ENCODE measurements at regions not wholly inside any gene's neighbourhood (a gene's known extent, or its start where the extent isn't known, plus 50 kb on each side); places are given as distances from the start of the nearest gene placed in this dataset.
A peak's percentile ranks its signal among the peaks of the same experiment; 100 is the strongest.
"Not testable (repeated sequence)": the region's sequence is repeated elsewhere in the genome, so short reads cannot be mapped to it uniquely, and the experiment has no call there.

GRCh38 chr1:233788687-233789086 lies 115.8 kb upstream of the SLC35F3 start:
- ATAC-seq = no peak
- DNase-seq (ENCODE audit: low spot score) = no peak

GRCh38 chr1:233790121-233790520 lies 114.4 kb upstream of the SLC35F3 start:
- DNase-seq (ENCODE audit: low spot score) (no peak), ATAC-seq (no peak)

- DNase-seq (ENCODE audit: low spot score) (no peak), ATAC-seq (peak; percentile 100)
Observed at GRCh38 chr1:233790662-233791371, 113.7 kb upstream of the SLC35F3 start.

GRCh38 chr1:233791372-233791703 lies 113.1 kb upstream of the SLC35F3 start:
- ATAC-seq (no peak), DNase-seq (ENCODE audit: low spot score) (no peak)

GRCh38 chr1:233791721-233792120 lies 112.8 kb upstream of the SLC35F3 start:
- ATAC-seq (no peak), DNase-seq (ENCODE audit: low spot score) (no peak)

GRCh38 chr1:233794863-233795262 lies 109.6 kb upstream of the SLC35F3 start:
- ATAC-seq = no peak
- no peak for DNase-seq (ENCODE audit: low spot score)

GRCh38 chr1:233796146-233796783 lies 108.2 kb upstream of the SLC35F3 start:
- DNase-seq (ENCODE audit: low spot score) = no peak
- no peak for ATAC-seq

- no peak for DNase-seq (ENCODE audit: low spot score)
- ATAC-seq = no peak
Observed at GRCh38 chr1:233802611-233803010, 101.9 kb upstream of the SLC35F3 start.

- DNase-seq (ENCODE audit: low spot score) (no peak), ATAC-seq (no peak)
Observed at GRCh38 chr1:233805786-233806185, 98.7 kb upstream of the SLC35F3 start.

- no peak for ATAC-seq
- DNase-seq (ENCODE audit: low spot score) = no peak
Observed at GRCh38 chr1:233815357-233815756, 89.1 kb upstream of the SLC35F3 start.

GRCh38 chr1:233815865-233816264 lies 88.6 kb upstream of the SLC35F3 start:
- no peak for ATAC-seq

GRCh38 chr1:233816348-233816747 lies 88.1 kb upstream of the SLC35F3 start:
- ATAC-seq (no peak), DNase-seq (ENCODE audit: low spot score) (no peak)

More at GRCh38 chr1:233815865-233816264, 88.6 kb upstream of the SLC35F3 start:
- DNase-seq (ENCODE audit: low spot score) = no peak

GRCh38 chr1:233819042-233819441 lies 85.4 kb upstream of the SLC35F3 start:
- ATAC-seq (no peak), DNase-seq (ENCODE audit: low spot score) (no peak)

- ATAC-seq; DNase-seq (ENCODE audit: low spot score): not testable (repeated sequence)
Observed at GRCh38 chr1:233824179-233824578, 80.3 kb upstream of the SLC35F3 start.

- not testable (repeated sequence) for ATAC-seq; DNase-seq (ENCODE audit: low spot score)
Observed at GRCh38 chr1:233827937-233828336, 76.5 kb upstream of the SLC35F3 start.

- DNase-seq (ENCODE audit: low spot score) (no peak), ATAC-seq (no peak)
Observed at GRCh38 chr1:233828480-233828879, 76.0 kb upstream of the SLC35F3 start.

GRCh38 chr1:233834609-233835008 lies 69.9 kb upstream of the SLC35F3 start:
- DNase-seq (ENCODE audit: low spot score) (no peak), ATAC-seq (no peak)

GRCh38 chr1:233838207-233838606 lies 66.3 kb upstream of the SLC35F3 start:
- ATAC-seq; DNase-seq (ENCODE audit: low spot score): not testable (repeated sequence)

- DNase-seq (ENCODE audit: low spot score) (no peak), ATAC-seq (no peak)
Observed at GRCh38 chr1:233843525-233844204, 60.8 kb upstream of the SLC35F3 start.

GRCh38 chr1:233844275-233844674 lies 60.2 kb upstream of the SLC35F3 start:
- ATAC-seq = no peak
- DNase-seq (ENCODE audit: low spot score) = no peak

GRCh38 chr1:233844692-233845091 lies 59.8 kb upstream of the SLC35F3 start:
- DNase-seq (ENCODE audit: low spot score) = no peak
- no peak for ATAC-seq

All from left lobe of liver (tissue), 2 donors.